ENCODE measurements at regions not wholly inside any gene's neighbourhood (a gene's known extent, or its start where the extent isn't known, plus 50 kb on each side); places are given as distances from the start of the nearest gene placed in this dataset.

- no peak for TF ChIP-seq ZNF26 (tag by site-specific recombination; IDR thresholded peaks at IDR 0.05)
- no peak for TF ChIP-seq ZNF311 (tag by site-specific recombination; IDR thresholded peaks at IDR 0.05; ENCODE audit: borderline replicate concordance)
- TF ChIP-seq ZNF157 (tag by site-specific recombination; IDR thresholded peaks at IDR 0.05), result no peak
- TF ChIP-seq, protein P1, sequence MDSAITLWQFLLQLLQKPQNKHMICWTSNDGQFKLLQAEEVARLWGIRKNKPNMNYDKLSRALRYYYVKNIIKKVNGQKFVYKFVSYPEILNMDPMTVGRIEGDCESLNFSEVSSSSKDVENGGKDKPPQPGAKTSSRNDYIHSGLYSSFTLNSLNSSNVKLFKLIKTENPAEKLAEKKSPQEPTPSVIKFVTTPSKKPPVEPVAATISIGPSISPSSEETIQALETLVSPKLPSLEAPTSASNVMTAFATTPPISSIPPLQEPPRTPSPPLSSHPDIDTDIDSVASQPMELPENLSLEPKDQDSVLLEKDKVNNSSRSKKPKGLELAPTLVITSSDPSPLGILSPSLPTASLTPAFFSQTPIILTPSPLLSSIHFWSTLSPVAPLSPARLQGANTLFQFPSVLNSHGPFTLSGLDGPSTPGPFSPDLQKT (IDR thresholded peaks at IDR 0.05; ENCODE audit: borderline replicate concordance, low read depth, low read length), result no peak
Measured at GRCh38 chr3:164096352-164096751, 981.9 kb downstream of the SI start (continued).

- H3K36me3 ChIP-seq (ENCODE audit: control insufficient read depth in 2 of 2, insufficient read depth in 1 of 2, low read length in 2 of 2), result no peaks in the 10 kb centered on the region
- no peak overlapping the region for H3K4me3 ChIP-seq (ENCODE audit: low read depth, low read length)
- H3K4me1 ChIP-seq (ENCODE audit: control insufficient read depth, insufficient read depth, low read length), result no peaks in the 10 kb centered on the region
- ChIA-PET POLR2A (no interaction called here), CTCF (no interaction called here)
- no peaks in the 10 kb centered on the region for H3K9me3 ChIP-seq (ENCODE audit: control insufficient read depth, insufficient read depth, low read depth, low read length)
- no peak overlapping the region for H3K27ac ChIP-seq (ENCODE audit: extremely low read depth, low read depth, low read length)
- TF ChIP-seq ZNF610 (tag by site-specific recombination; IDR thresholded peaks at IDR 0.05; ENCODE audit: borderline replicate concordance) (no peak), ZNF707 (tag by site-specific recombination; IDR thresholded peaks at IDR 0.05) (no peak), ZNF175 (tag by site-specific recombination; IDR thresholded peaks at IDR 0.05) (no peak), ZNF132 (tag by site-specific recombination; IDR thresholded peaks at IDR 0.05; ENCODE audit: borderline replicate concordance) (no peak), ZNF488 (tag by site-specific recombination; IDR thresholded peaks at IDR 0.05) (no peak), ZNF677 (tag by site-specific recombination; IDR thresholded peaks at IDR 0.05) (no peak), ZNF785 (tag by site-specific recombination; IDR thresholded peaks at IDR 0.05) (no peak), BCL11B (tag by site-specific recombination; IDR thresholded peaks at IDR 0.05; ENCODE audit: low read depth) (no peak), SP2 (tag by site-specific recombination; IDR thresholded peaks at IDR 0.05) (no peak), ZEB2 (tag by site-specific recombination; IDR thresholded peaks at IDR 0.05) (no peak), ZSCAN18 (tag by site-specific recombination; IDR thresholded peaks at IDR 0.05) (no peak), ZNF529 (tag by site-specific recombination; IDR thresholded peaks at IDR 0.05; ENCODE audit: insufficient replicate concordance) (no peak), ZBTB1 (tag by site-specific recombination; IDR thresholded peaks at IDR 0.05) (no peak), GFI1B (tag by site-specific recombination; IDR thresholded peaks at IDR 0.05) (no peak)
- TF ChIP-seq, protein P2, sequence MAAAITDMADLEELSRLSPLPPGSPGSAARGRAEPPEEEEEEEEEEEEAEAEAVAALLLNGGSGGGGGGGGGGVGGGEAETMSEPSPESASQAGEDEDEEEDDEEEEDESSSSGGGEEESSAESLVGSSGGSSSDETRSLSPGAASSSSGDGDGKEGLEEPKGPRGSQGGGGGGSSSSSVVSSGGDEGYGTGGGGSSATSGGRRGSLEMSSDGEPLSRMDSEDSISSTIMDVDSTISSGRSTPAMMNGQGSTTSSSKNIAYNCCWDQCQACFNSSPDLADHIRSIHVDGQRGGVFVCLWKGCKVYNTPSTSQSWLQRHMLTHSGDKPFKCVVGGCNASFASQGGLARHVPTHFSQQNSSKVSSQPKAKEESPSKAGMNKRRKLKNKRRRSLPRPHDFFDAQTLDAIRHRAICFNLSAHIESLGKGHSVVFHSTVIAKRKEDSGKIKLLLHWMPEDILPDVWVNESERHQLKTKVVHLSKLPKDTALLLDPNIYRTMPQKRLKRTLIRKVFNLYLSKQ (tag by site-specific recombination; IDR thresholded peaks at IDR 0.05; ENCODE audit: borderline replicate concordance), result no peak
- TF ChIP-seq, protein P3, sequence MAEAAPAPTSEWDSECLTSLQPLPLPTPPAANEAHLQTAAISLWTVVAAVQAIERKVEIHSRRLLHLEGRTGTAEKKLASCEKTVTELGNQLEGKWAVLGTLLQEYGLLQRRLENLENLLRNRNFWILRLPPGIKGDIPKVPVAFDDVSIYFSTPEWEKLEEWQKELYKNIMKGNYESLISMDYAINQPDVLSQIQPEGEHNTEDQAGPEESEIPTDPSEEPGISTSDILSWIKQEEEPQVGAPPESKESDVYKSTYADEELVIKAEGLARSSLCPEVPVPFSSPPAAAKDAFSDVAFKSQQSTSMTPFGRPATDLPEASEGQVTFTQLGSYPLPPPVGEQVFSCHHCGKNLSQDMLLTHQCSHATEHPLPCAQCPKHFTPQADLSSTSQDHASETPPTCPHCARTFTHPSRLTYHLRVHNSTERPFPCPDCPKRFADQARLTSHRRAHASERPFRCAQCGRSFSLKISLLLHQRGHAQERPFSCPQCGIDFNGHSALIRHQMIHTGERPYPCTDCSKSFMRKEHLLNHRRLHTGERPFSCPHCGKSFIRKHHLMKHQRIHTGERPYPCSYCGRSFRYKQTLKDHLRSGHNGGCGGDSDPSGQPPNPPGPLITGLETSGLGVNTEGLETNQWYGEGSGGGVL (tag by site-specific recombination; IDR thresholded peaks at IDR 0.05), result no peak
- TF ChIP-seq, protein P4, sequence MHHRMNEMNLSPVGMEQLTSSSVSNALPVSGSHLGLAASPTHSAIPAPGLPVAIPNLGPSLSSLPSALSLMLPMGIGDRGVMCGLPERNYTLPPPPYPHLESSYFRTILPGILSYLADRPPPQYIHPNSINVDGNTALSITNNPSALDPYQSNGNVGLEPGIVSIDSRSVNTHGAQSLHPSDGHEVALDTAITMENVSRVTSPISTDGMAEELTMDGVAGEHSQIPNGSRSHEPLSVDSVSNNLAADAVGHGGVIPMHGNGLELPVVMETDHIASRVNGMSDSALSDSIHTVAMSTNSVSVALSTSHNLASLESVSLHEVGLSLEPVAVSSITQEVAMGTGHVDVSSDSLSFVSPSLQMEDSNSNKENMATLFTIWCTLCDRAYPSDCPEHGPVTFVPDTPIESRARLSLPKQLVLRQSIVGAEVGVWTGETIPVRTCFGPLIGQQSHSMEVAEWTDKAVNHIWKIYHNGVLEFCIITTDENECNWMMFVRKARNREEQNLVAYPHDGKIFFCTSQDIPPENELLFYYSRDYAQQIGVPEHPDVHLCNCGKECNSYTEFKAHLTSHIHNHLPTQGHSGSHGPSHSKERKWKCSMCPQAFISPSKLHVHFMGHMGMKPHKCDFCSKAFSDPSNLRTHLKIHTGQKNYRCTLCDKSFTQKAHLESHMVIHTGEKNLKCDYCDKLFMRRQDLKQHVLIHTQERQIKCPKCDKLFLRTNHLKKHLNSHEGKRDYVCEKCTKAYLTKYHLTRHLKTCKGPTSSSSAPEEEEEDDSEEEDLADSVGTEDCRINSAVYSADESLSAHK (tag by site-specific recombination; IDR thresholded peaks at IDR 0.05), result no peak
Measured at GRCh38 chr3:164095949-164096348, 982.3 kb downstream of the SI start.

All from HEK293 (cell line).